Uterus (tissue), 3 donors: ENCODE measurements at regions not wholly inside any gene's neighbourhood (a gene's known extent, or its start where the extent isn't known, plus 50 kb on each side); places are given as distances from the start of the nearest gene placed in this dataset.

ENCODE experiments used
- DNase-seq, 2 donors: peaks; one replicate each; pipeline ENCODE4 v3.0.0-alpha.2; 2019 to 2020
- H3K27ac ChIP-seq, 2 donors: fragments of 200-600 bp; sonication (generic); 1 replicate in 1 of 2; 2 replicates in 1 of 2; pipeline ENCODE4 v1.5.1; 2016 to 2018
- H3K27me3 ChIP-seq, 2 donors: fragments of 200-600 bp; sonication (generic); one replicate each; pipeline ENCODE4 v1.5.1; 2018 to 2019; ENCODE audit warnings: control low read depth in 1 of 2
- H3K36me3 ChIP-seq, 2 donors: fragments of 200-600 bp; sonication (generic); one replicate each; pipeline ENCODE4 v1.5.1; 2019; ENCODE audit warnings: control low read depth in 1 of 2
- H3K4me1 ChIP-seq, 2 donors: fragments of 200-600 bp; sonication (generic); one replicate each; pipeline ENCODE4 v1.5.1; 2018 to 2019; ENCODE audit warnings: control low read depth in 1 of 2
- H3K4me3 ChIP-seq, 2 donors: fragments of 200-600 bp; sonication (generic); 1 replicate in 1 of 2; 2 replicates in 1 of 2; pipeline ENCODE4 v1.5.1; 2018 to 2019; ENCODE audit warnings: mild to moderate bottlenecking in 1 of 2
- H3K9me3 ChIP-seq, 2 donors: fragments of 200-600 bp; sonication (generic); one replicate each; pipeline ENCODE4 v1.5.1; 2019; ENCODE audit warnings: control low read depth in 1 of 2
- POLR2A ChIP-seq, 2 donors: fragments of 450-650 bp; IDR thresholded peaks; one replicate each; pipeline ENCODE4 v1.6.1; 2016; ENCODE audit warnings: antibody characterized with exemption in 2 of 2, mild to moderate bottlenecking in 1 of 2, moderate library complexity in 1 of 2
- intact Hi-C: fragments of 100-400 bp; cut with DNase I; formaldehyde crosslinking; loops from one replicate; pipeline ENCODE4 v1.15.1; 2023; ENCODE audit warnings: low total_unique reads
- TF ChIP-seq, protein P1 (sequence below), 4 experiments: fragments of 200-600 bp in 2 of 4; fragments of 450-650 bp in 2 of 4; sonication (generic) in 2 of 4; IDR thresholded peaks; one replicate each; pipeline ENCODE4 v1.5.1; 2016 to 2019; ENCODE audit warnings: antibody characterized with exemption in 4 of 4, mild to moderate bottlenecking in 2 of 4, moderate library complexity in 1 of 4
- donor health status: DM: yes; HTN: yes; CAD: no.

DNA sequence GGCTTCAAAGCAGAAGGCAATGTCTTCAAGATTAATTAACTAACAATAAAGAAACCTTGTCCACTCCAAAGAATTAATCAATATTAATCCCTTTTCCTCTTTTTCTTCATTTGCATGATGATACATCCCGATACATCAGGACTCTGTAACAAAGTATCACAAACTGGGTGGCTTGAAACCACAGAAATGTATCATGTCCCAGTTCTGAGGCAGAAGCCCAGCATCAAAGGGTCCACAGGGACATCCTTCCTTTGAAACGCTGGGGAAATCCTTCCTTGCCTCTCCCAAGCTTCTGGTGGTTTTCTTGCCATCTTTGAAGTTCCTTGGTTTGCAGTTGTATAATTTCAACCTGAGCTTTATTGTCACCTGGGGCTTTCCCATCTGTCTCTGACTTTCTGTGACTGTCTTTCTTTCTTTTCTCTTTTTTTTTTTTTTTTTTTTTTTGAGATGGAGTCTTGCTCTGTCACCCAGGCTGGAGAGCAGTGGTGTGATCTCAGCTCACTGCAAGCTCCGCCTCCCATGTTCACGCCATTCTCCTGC, 210.2 kb upstream of the ADARB2 start:
- no peaks in the 10 kb centered on the region for H3K9me3 ChIP-seq
- H3K27me3 ChIP-seq, result no peaks in the 10 kb centered on the region
- no peak overlapping the region for H3K4me3 ChIP-seq
- H3K36me3 ChIP-seq, result no peaks in the 10 kb centered on the region
- H3K27ac ChIP-seq, result no peak overlapping the region
- TF ChIP-seq, protein P1, sequence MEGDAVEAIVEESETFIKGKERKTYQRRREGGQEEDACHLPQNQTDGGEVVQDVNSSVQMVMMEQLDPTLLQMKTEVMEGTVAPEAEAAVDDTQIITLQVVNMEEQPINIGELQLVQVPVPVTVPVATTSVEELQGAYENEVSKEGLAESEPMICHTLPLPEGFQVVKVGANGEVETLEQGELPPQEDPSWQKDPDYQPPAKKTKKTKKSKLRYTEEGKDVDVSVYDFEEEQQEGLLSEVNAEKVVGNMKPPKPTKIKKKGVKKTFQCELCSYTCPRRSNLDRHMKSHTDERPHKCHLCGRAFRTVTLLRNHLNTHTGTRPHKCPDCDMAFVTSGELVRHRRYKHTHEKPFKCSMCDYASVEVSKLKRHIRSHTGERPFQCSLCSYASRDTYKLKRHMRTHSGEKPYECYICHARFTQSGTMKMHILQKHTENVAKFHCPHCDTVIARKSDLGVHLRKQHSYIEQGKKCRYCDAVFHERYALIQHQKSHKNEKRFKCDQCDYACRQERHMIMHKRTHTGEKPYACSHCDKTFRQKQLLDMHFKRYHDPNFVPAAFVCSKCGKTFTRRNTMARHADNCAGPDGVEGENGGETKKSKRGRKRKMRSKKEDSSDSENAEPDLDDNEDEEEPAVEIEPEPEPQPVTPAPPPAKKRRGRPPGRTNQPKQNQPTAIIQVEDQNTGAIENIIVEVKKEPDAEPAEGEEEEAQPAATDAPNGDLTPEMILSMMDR (IDR thresholded peaks at IDR 0.05), result no peak
- no peak for TF ChIP-seq POLR2A (IDR thresholded peaks at IDR 0.05)
- H3K4me1 ChIP-seq, result no peaks in the 10 kb centered on the region
- intact Hi-C loops, result no loop called here
- DNase-seq, result no peak

GRCh38 chr10:1944487-1944886, 207.2 kb upstream of the ADARB2 start:
- intact Hi-C loops, result no loop called here

DNA sequence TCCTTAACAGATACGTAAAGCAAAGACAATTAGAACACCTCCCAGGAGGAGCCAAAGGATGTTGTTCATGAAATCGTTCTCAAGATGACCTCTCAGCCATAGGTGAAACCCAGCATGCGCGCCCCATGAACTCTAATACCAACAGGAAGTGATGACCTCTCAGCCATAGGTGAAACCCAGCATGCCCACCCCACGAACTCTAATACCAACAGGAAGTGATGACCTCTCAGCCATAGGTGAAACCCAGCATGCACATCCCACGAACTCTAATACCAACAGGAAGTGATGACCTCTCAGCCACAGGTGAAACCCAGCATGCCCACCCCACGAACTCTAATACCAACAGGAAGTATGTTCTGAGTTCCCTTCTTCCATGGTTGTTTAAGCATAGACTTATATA, 205.2 kb upstream of the ADARB2 start:
- Histone ChIP-seq H3K27ac (no peak overlapping the region), H3K9me3 (no peaks in the 10 kb centered on the region), H3K36me3 (no peaks in the 10 kb centered on the region), H3K27me3 (no peaks in the 10 kb centered on the region), H3K4me3 (no peak overlapping the region), H3K4me1 (no peaks in the 10 kb centered on the region)
- DNase-seq, result no peak
- intact Hi-C loops, result no loop called here
- no peak for TF ChIP-seq POLR2A (IDR thresholded peaks at IDR 0.05)
- TF ChIP-seq, protein P1 (IDR thresholded peaks at IDR 0.05), result no peak

More at GRCh38 chr10:1944487-1944886, 207.2 kb upstream of the ADARB2 start:
- no peaks in the 10 kb centered on the region for H3K9me3 ChIP-seq
- no peak for TF ChIP-seq POLR2A (IDR thresholded peaks at IDR 0.05)
- TF ChIP-seq, protein P1 (IDR thresholded peaks at IDR 0.05), result no peak
- no peaks in the 10 kb centered on the region for H3K27me3 ChIP-seq
- DNase-seq, result no peak
- no peak overlapping the region for H3K4me3 ChIP-seq
- no peaks in the 10 kb centered on the region for H3K4me1 ChIP-seq
- H3K36me3 ChIP-seq, result no peaks in the 10 kb centered on the region
- H3K27ac ChIP-seq, result no peak overlapping the region

- no peaks in the 10 kb centered on the region for H3K27me3 ChIP-seq
Measured at GRCh38 chr10:1939016-1939415, 201.7 kb upstream of the ADARB2 start.

GRCh38 chr10:1938317-1938716, 201.0 kb upstream of the ADARB2 start:
- TF ChIP-seq POLR2A (IDR thresholded peaks at IDR 0.05), result no peak
- Histone ChIP-seq H3K4me1 (no peaks in the 10 kb centered on the region), H3K27me3 (no peaks in the 10 kb centered on the region), H3K4me3 (no peak overlapping the region), H3K36me3 (no peaks in the 10 kb centered on the region), H3K9me3 (no peaks in the 10 kb centered on the region), H3K27ac (no peak overlapping the region)
- intact Hi-C loops, result no loop called here
- DNase-seq, result no peak

More at GRCh38 chr10:1939016-1939415, 201.7 kb upstream of the ADARB2 start:
- TF ChIP-seq POLR2A (IDR thresholded peaks at IDR 0.05), result no peak
- TF ChIP-seq, protein P1 (IDR thresholded peaks at IDR 0.05), result no peak
- H3K27ac ChIP-seq, result no peak overlapping the region
- no peaks in the 10 kb centered on the region for H3K36me3 ChIP-seq
- DNase-seq, result no peak
- no peaks in the 10 kb centered on the region for H3K9me3 ChIP-seq
- intact Hi-C loops, result no loop called here
- no peak overlapping the region for H3K4me3 ChIP-seq
- H3K4me1 ChIP-seq, result no peaks in the 10 kb centered on the region

DNA sequence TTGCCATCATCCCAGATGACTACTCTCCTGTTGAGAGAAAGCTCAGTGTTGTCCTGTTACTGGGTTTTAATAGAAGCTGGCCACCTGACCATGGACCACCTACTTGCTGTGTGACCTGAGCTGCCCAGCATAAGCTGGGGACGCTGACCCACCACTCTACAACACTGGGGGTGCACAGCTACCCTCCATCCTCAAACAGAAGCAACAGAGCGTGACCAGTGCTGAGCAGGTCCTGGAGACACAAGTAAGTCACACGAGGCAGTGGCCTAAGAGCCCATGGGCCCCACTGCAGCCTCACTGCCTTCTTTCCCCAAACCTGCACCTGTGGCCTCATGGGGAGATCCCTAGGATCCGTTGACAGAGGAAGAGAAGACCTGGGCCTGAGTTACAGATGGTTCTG, 198.6 kb upstream of the ADARB2 start:
- no peak overlapping the region for H3K4me3 ChIP-seq
- no peak for DNase-seq
- TF ChIP-seq POLR2A (IDR thresholded peaks at IDR 0.05), result no peak
- TF ChIP-seq, protein P1 (IDR thresholded peaks at IDR 0.05), result no peak
- no peaks in the 10 kb centered on the region for H3K4me1 ChIP-seq
- no peak overlapping the region for H3K27ac ChIP-seq
- intact Hi-C loops, result no loop called here
- no peaks in the 10 kb centered on the region for H3K36me3 ChIP-seq
- no peaks in the 10 kb centered on the region for H3K27me3 ChIP-seq
- H3K9me3 ChIP-seq, result no peaks in the 10 kb centered on the region
